Testis (tissue), 2 donors: ENCODE measurements at regions not wholly inside any gene's neighbourhood (a gene's known extent, or its start where the extent isn't known, plus 50 kb on each side); places are given as distances from the start of the nearest gene placed in this dataset.

Source experiments
- DNase-seq: peaks from one replicate; pipeline ENCODE4 v3.0.0-alpha.2; 2019
- H3K27ac ChIP-seq, 2 donors: fragments of 200-600 bp; sonication (generic); one replicate each; pipeline ENCODE4 v1.5.1; 2019
- H3K27me3 ChIP-seq: fragments of 200-600 bp; sonication (generic); one replicate; pipeline ENCODE4 v1.5.1; 2019
- H3K36me3 ChIP-seq: fragments of 200-600 bp; sonication (generic); one replicate; pipeline ENCODE4 v1.5.1; 2017; ENCODE audit warnings: low read depth; ENCODE audit errors: missing control alignments
- H3K4me1 ChIP-seq: fragments of 200-600 bp; sonication (generic); one replicate; pipeline ENCODE4 v1.5.1; 2019
- H3K4me3 ChIP-seq, 2 donors: fragments of 200-600 bp; sonication (generic); one replicate each; pipeline ENCODE4 v1.5.1; 2017 to 2019
- H3K9me3 ChIP-seq: fragments of 200-600 bp; sonication (generic); one replicate; pipeline ENCODE4 v1.5.1; 2017
- CTCF ChIP-seq, 3 experiments: fragments of 450-650 bp in 2 of 3; fragments of 200-600 bp in 1 of 3; sonication (generic) in 1 of 3; IDR thresholded peaks; one replicate each; pipeline ENCODE4 v1.5.1; 2016 to 2019; ENCODE audit warnings: antibody characterized with exemption in 3 of 3, mild to moderate bottlenecking in 2 of 3, moderate library complexity in 1 of 3
- POLR2A ChIP-seq: fragments of 450-650 bp; IDR thresholded peaks from one replicate; pipeline ENCODE4 v1.6.1; 2017; ENCODE audit warnings: antibody characterized with exemption, mild to moderate bottlenecking, moderate library complexity
- WGBS, 2 donors: methylation state at CpG; one replicate each; pipeline ENCODE4 v1.1.5; 2018; 5-methylcytosine and 5-hydroxymethylcytosine counted together
- intact Hi-C: fragments of 100-400 bp; cut with DNase I; formaldehyde crosslinking; loops from one replicate; pipeline ENCODE4 v1.15.1; 2023; ENCODE audit warnings: low total_unique reads

DNA sequence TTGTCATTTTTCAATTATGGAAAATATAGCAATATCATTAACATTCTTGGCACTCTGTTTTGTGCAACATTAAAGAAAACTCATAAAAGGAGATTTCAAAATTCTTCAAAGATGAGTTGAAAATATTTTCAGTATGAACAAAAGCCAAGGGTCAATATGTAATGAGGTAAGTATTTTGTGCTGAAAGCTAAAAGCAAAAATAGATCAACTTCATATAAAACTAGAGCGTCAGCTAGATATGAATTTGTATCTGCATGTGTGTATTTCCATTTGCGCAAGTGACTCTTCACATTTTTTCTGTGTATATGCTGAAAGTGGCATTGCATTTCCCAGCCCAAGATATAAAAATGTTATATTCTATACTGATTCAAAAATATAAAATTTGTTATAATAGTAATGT, 492.1 kb upstream of the EYS start:
- no peak overlapping the region for H3K4me3 ChIP-seq
- TF ChIP-seq CTCF (IDR thresholded peaks at IDR 0.05): no peak
- TF ChIP-seq POLR2A: no peak
- no peaks in the 10 kb centered on the region for H3K4me1 ChIP-seq
- intact Hi-C loops: no loop called here
- H3K9me3 ChIP-seq: no peaks in the 10 kb centered on the region
- no peak overlapping the region for H3K27ac ChIP-seq
- DNase-seq: no peak
- H3K36me3 ChIP-seq: no peaks in the 10 kb centered on the region
- H3K27me3 ChIP-seq: no peaks in the 10 kb centered on the region
- WGBS, 2 donors: 90 to 94% methylated on average over 2 of the region's 2 CpGs

GRCh38 chr6:66198062-66198624, 491.1 kb upstream of the EYS start:
- DNase-seq: no peak
- intact Hi-C loops: no loop called here
- no peaks in the 10 kb centered on the region for H3K27me3 ChIP-seq
- H3K4me1 ChIP-seq: no peaks in the 10 kb centered on the region
- no peaks in the 10 kb centered on the region for H3K36me3 ChIP-seq
- no peak for TF ChIP-seq CTCF (IDR thresholded peaks at IDR 0.05)
- TF ChIP-seq POLR2A: no peak
- WGBS, 2 donors: 71 to 73% methylated on average over 7 of the region's 7 CpGs
- no peak overlapping the region for H3K4me3 ChIP-seq
- no peak overlapping the region for H3K27ac ChIP-seq
- H3K9me3 ChIP-seq: no peaks in the 10 kb centered on the region

- Histone ChIP-seq H3K36me3 (no peaks in the 10 kb centered on the region), H3K4me1 (no peaks in the 10 kb centered on the region), H3K9me3 (no peaks in the 10 kb centered on the region), H3K27me3 (no peaks in the 10 kb centered on the region), H3K27ac (no peak overlapping the region), H3K4me3 (no peak overlapping the region)
- TF ChIP-seq POLR2A: no peak
- TF ChIP-seq CTCF (IDR thresholded peaks at IDR 0.05): no peak
- WGBS, 2 donors: 76 to 86% methylated on average over 5 of the region's 5 CpGs
- no peak for DNase-seq
- intact Hi-C loops: no loop called here
Measured at GRCh38 chr6:66190858-66191257, 483.8 kb upstream of the EYS start.

DNA sequence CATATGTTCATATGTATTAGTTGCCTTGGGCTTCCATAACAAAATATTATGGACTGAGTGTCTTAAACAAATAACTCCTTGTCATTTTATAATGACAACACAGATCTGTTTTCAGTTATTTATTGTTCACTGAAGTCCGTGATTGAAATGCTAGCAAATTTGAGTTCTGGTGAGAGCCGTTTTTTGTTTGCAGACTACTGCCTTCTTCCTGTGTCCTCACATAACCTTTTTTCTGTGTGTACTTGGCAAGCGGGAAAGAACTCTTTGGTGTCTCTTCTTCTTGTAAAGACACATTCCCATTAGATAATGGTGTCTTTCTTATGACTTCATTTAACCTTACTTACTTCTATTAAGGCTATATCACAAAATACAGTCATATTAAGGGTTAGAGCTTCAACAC, 482.9 kb upstream of the EYS start:
- Histone ChIP-seq H3K27me3 (no peaks in the 10 kb centered on the region), H3K4me3 (no peak overlapping the region), H3K4me1 (no peaks in the 10 kb centered on the region), H3K36me3 (no peaks in the 10 kb centered on the region), H3K9me3 (no peaks in the 10 kb centered on the region), H3K27ac (no peak overlapping the region)
- intact Hi-C loops: no loop called here
- TF ChIP-seq CTCF (IDR thresholded peaks at IDR 0.05) (no peak), POLR2A (no peak)
- 58 to 65% methylated on average over 3 of the region's 3 CpGs for WGBS, 2 donors
- no peak for DNase-seq

- WGBS, 2 donors: 85 to 89% methylated on average over 2 of the region's 2 CpGs
- DNase-seq: no peak
- TF ChIP-seq CTCF (IDR thresholded peaks at IDR 0.05) (no peak), POLR2A (no peak)
Measured at GRCh38 chr6:66186756-66187155, 479.7 kb upstream of the EYS start.

More at GRCh38 chr6:66186756-66187155, 479.7 kb upstream of the EYS start:
- H3K27me3 ChIP-seq: no peaks in the 10 kb centered on the region
- H3K4me3 ChIP-seq: no peak overlapping the region
- H3K9me3 ChIP-seq: no peaks in the 10 kb centered on the region
- H3K4me1 ChIP-seq: no peaks in the 10 kb centered on the region
- no peak overlapping the region for H3K27ac ChIP-seq
- intact Hi-C loops: no loop called here
- no peaks in the 10 kb centered on the region for H3K36me3 ChIP-seq
